Gastrocnemius medialis (tissue), 4 donors: ENCODE measurements at regions not wholly inside any gene's neighbourhood (a gene's known extent, or its start where the extent isn't known, plus 50 kb on each side); places are given as distances from the start of the nearest gene placed in this dataset.

Source experiments
- ATAC-seq, 2 donors: fragments of 150-250 bp; one replicate each; pipeline ENCODE4 v1.9.1; 2016
- DNase-seq, 2 donors: peaks; one replicate each; pipeline ENCODE4 v3.0.0-alpha.2; 2019
- H3K27ac ChIP-seq, 4 donors: fragments of 200-600 bp; sonication (generic); 1 replicate in 1 of 4; 2 replicates in 3 of 4; pipeline ENCODE4 v1.5.1; 2016 to 2018; ENCODE audit warnings: mild to moderate bottlenecking in 2 of 4, moderate library complexity in 1 of 4
- H3K27me3 ChIP-seq, 3 donors: fragments of 200-600 bp; sonication (generic) in 2 of 3; 1 replicate in 1 of 3; 2 replicates in 2 of 3; pipeline versions ENCODE4 v1.5.1 to v1.6.0; 2016 to 2019; ENCODE audit warnings: mild to moderate bottlenecking in 1 of 3, moderate library complexity in 1 of 3
- H3K36me3 ChIP-seq, 2 donors: fragments of 200-600 bp; sonication (generic) in 1 of 2; one replicate each; pipeline ENCODE4 v1.5.1; 2017 to 2018
- H3K4me1 ChIP-seq, 2 donors: fragments of 200-600 bp; sonication (generic) in 1 of 2; one replicate each; pipeline ENCODE4 v1.5.1; 2016 to 2017; ENCODE audit warnings: mild to moderate bottlenecking in 2 of 2
- H3K4me3 ChIP-seq, 4 donors: fragments of 200-600 bp; sonication (generic) in 3 of 4; 1 replicate in 1 of 4; 2 replicates in 3 of 4; pipeline ENCODE4 v1.5.1; 2016 to 2019; ENCODE audit warnings: mild to moderate bottlenecking in 2 of 4
- H3K9me3 ChIP-seq, 3 donors: fragments of 200-600 bp; sonication (generic) in 2 of 3; 1 replicate in 1 of 3; 2 replicates in 2 of 3; pipeline ENCODE4 v1.5.1; 2016 to 2019
- POLR2A ChIP-seq, 2 donors: fragments of 450-650 bp; IDR thresholded peaks; one replicate each; pipeline ENCODE4 v1.6.1; 2017; ENCODE audit warnings: antibody characterized with exemption in 2 of 2, mild to moderate bottlenecking in 2 of 2, moderate library complexity in 2 of 2
- in situ Hi-C, 4 donors: fragments of 200-750 bp; cut with MboI; loops; one replicate each; pipeline versions ENCODE4 v1.15.0 to v1.8.0; 2017; ENCODE audit warnings: low sequenced_read_pairs in 4 of 4
- intact Hi-C: fragments of 100-400 bp; cut with DNase I; formaldehyde crosslinking; loops from one replicate; pipeline ENCODE4 v1.15.1; 2023; ENCODE audit warnings: low total_unique reads
- TF ChIP-seq, protein P1 (sequence below), 5 experiments: fragments of 450-650 bp in 3 of 5; fragments of 200-600 bp in 2 of 5; sonication (generic) in 2 of 5; IDR thresholded peaks in 4 of 5; conservative IDR thresholded peaks in 1 of 5; 1 replicate in 4 of 5; 2 replicates in 1 of 5; pipeline ENCODE4 v1.5.1; 2016 to 2019; ENCODE audit warnings: antibody characterized with exemption in 5 of 5, mild to moderate bottlenecking in 3 of 5, moderate library complexity in 3 of 5

DNA sequence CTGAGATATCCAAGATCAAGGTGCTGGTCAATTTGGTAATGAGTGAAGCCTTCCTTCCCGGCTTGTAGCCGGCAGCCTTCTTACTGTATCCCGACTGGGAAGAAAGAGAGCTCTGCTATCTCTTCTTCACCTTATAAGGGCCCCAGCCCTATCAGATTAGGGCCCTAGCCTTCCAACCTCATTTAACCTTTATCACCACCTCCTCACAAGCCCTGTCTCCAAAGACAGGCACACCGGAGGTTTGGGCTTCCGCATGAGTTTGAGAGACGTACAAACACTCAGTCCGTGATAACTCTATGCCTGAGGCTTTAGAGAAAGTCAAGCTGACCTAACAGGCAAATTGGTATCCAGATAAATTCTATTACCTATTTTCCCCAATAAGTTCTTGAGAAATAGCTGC is 243.9 kb downstream of the OPA1 start:
- ATAC-seq (no peak), DNase-seq (no peak)
- Histone ChIP-seq H3K27ac (no peak overlapping the region), H3K4me3 (no peak overlapping the region), H3K9me3 (no peaks in the 10 kb centered on the region), H3K27me3 (no peaks in the 10 kb centered on the region), H3K4me1 (peaks cover 4 to 13% of the 10 kb centered on the region in 2 donors), H3K36me3 (no peaks in the 10 kb centered on the region)
- in situ Hi-C loops (no loop called here), intact Hi-C loops (no loop called here)
- TF ChIP-seq POLR2A (IDR thresholded peaks at IDR 0.05) = no peak
- TF ChIP-seq, protein P1, sequence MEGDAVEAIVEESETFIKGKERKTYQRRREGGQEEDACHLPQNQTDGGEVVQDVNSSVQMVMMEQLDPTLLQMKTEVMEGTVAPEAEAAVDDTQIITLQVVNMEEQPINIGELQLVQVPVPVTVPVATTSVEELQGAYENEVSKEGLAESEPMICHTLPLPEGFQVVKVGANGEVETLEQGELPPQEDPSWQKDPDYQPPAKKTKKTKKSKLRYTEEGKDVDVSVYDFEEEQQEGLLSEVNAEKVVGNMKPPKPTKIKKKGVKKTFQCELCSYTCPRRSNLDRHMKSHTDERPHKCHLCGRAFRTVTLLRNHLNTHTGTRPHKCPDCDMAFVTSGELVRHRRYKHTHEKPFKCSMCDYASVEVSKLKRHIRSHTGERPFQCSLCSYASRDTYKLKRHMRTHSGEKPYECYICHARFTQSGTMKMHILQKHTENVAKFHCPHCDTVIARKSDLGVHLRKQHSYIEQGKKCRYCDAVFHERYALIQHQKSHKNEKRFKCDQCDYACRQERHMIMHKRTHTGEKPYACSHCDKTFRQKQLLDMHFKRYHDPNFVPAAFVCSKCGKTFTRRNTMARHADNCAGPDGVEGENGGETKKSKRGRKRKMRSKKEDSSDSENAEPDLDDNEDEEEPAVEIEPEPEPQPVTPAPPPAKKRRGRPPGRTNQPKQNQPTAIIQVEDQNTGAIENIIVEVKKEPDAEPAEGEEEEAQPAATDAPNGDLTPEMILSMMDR (IDR thresholded peaks at IDR 0.05 in 4 of 5, conservative IDR thresholded peaks at IDR 0.05 in 1 of 5) = no peak

DNA sequence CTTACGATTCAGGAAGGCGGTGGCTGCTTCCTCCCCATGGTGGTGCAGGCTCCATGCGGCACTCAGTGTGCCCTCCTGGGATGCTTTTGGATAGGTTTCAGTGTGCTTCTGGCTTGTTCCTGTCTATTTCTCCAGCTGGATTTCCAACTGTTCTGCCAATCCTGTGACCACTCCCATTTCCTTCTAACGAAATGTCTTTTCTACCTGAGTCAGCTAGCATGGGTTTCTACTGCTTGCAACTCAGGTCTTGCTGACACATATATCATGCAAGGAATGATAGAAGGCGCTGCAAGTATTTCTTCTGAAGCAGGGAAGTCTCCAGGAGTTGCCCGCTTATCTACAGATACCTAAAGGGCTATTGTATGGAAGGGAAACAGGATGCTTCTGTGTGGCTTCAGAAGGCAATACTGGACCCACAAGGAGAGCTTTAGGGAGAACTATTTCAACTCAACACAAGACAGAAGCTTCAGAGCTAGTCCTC is 244.4 kb downstream of the OPA1 start:
- TF ChIP-seq, protein P1 (IDR thresholded peaks at IDR 0.05 in 4 of 5, conservative IDR thresholded peaks at IDR 0.05 in 1 of 5) = no peak
- TF ChIP-seq POLR2A (IDR thresholded peaks at IDR 0.05) = no peak
- H3K36me3 ChIP-seq = no peaks in the 10 kb centered on the region
- no peak overlapping the region for H3K27ac ChIP-seq
- H3K4me1 ChIP-seq = peaks cover 4 to 9% of the 10 kb centered on the region in 2 donors
- no peaks in the 10 kb centered on the region for H3K27me3 ChIP-seq
- no peak overlapping the region for H3K4me3 ChIP-seq
- intact Hi-C loops (no loop called here), in situ Hi-C loops (no loop called here)
- ATAC-seq (no peak), DNase-seq (no peak)
- H3K9me3 ChIP-seq = no peaks in the 10 kb centered on the region

DNA sequence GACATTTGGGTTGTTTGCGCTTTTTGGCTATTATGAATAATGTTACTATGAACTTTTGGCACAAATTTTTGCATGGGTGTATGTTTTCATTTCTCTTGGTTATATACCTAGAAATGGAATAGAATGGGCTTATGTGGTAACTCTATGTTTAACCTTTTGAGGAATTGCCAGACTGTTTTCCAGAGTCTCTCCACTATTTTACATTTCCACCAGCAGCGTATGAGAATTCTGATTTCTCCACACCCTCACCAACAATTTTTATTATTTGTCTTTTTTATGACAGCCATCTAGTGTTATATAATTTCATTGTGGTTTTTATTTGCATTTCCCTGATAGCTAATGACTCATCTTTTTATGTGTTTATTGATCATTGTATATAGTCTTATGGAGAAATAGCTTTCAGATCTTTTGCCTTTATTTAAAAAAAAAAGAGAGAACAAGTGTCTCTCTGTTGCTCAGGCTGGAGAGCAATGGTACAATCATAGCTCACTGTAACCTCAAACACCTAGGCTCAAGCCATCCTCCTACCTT is 247.2 kb downstream of the OPA1 start:
- Histone ChIP-seq H3K27ac (no peak overlapping the region), H3K9me3 (no peaks in the 10 kb centered on the region), H3K4me3 (no peak overlapping the region), H3K36me3 (no peaks in the 10 kb centered on the region), H3K4me1 (no peaks in the 10 kb centered on the region), H3K27me3 (no peaks in the 10 kb centered on the region)
- TF ChIP-seq, protein P1 (IDR thresholded peaks at IDR 0.05 in 4 of 5, conservative IDR thresholded peaks at IDR 0.05 in 1 of 5) = no peak
- no peak for TF ChIP-seq POLR2A (IDR thresholded peaks at IDR 0.05)
- DNase-seq (no peak), ATAC-seq (no peak)
- in situ Hi-C loops = no loop called here
- intact Hi-C loops = no loop called here

DNA sequence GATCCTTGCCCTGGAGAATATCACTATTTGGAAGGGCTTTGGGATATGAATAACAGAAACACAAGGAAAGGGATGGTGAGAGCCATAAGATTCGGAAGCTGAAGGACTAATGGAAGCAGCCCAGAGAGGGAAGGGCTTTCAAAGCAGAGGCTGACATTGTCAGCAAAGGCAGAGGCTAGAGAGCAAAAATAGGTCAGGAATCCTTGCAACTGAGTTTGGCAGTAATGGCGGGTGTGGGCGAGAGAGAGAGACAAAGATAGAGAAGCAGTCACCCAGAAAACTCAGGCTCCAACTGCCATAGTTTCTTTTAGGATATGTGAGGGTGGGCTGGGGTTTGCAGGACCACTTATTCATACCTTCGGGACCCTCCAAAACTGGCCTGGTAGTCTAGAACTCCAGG is 248.6 kb downstream of the OPA1 start:
- Histone ChIP-seq H3K36me3 (no peaks in the 10 kb centered on the region), H3K27me3 (no peaks in the 10 kb centered on the region), H3K4me1 (no peaks in the 10 kb centered on the region), H3K4me3 (no peak overlapping the region), H3K9me3 (no peaks in the 10 kb centered on the region), H3K27ac (no peak overlapping the region)
- DNase-seq (no peak), ATAC-seq (no peak)
- intact Hi-C loops (no loop called here), in situ Hi-C loops (no loop called here)
- TF ChIP-seq POLR2A (IDR thresholded peaks at IDR 0.05) = no peak
- TF ChIP-seq, protein P1 (IDR thresholded peaks at IDR 0.05 in 4 of 5, conservative IDR thresholded peaks at IDR 0.05 in 1 of 5) = no peak
